Heart left ventricle (tissue), 13 donors: ENCODE measurements at regions not wholly inside any gene's neighbourhood (a gene's known extent, or its start where the extent isn't known, plus 50 kb on each side); places are given as distances from the start of the nearest gene placed in this dataset.

Source experiments
- POLR2A ChIP-seq, 2 donors: fragments of 450-650 bp; IDR thresholded peaks; one replicate each; pipeline ENCODE4 v1.6.1; 2017; ENCODE audit warnings: antibody characterized with exemption in 2 of 2, mild to moderate bottlenecking in 2 of 2, moderate library complexity in 2 of 2
- TF ChIP-seq, protein P1 (sequence below), 12 donors: fragments of 200-600 bp; sonication (generic) in 4 of 12; IDR thresholded peaks; one replicate each; pipeline versions ENCODE4 v1.5.0 to v1.8.0; 2018 to 2022; ENCODE audit warnings: antibody characterized with exemption in 12 of 12, mild to moderate bottlenecking in 5 of 12
- donor health status: ischemic (EF 13 %, LVEDD 7.1; RV severe dilation, severe dysfunction).
- donor health status: DM: no; HTN: yes; CAD: no.
- donor health status: DM: no; HTN: no; CAD: no.
- donor health status: ischemic (EF 25% LVEDD 6.9; RV normal size, moderate dysfunction).
- donor health status: ischemic (EF 25% LVEDD 5.7; RV mildly dilated, moderate dysfunction).
- donor health status: ischemic (EF 35%, LVEDD 5.7; RV mildly dilated, moderate dysfunction).
- donor health status: nonischemic (EF 11% LVEDD 7.7; RV severe dilation, severe dysfunction).
- donor health status: DM: yes; HTN: yes; CAD: no.
- donor health status: PGD.
- donor health status: ischemic (EF 29% LVEDD 5.4; RV normal size, mild dysfunction).
- donor health status: nonischemic (EF 23%, LVEDD 6.1; RV moderate dilation, normal function).

DNA sequence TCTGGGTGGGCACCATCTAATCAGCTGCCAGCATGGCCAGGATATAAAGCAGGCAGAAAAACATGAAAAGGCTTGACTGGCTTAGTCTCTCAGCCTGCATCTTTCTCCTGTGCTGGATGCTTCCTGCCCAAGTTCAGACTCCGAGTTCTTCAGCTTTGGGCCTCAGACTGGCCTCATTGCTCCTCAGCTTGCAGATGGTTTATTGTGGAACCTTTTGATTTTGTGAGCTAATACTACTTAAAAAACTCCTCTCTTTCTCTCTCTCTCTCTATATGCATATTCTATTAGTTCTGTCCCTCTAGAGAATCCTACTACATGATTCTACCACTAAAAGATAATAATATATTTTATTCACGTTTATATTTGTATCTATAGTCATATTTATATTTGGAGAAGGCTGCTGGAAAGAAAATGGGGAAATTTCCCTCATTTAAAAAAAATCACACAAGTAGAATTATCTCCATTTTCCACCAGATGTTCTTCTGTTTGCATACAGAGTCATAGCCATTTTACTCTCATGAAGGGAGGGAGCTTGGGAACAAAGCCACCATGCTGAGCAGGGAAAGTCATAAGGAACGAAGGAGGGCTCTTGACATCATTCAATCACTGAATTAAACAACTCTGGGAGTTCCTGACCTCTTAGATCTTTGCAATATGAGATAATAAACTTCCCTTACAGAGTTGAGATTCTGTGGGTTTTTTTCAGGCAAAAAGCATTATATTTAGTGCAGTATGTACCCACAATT is 1137.4 kb upstream of the CDH18 start:
- no peak for TF ChIP-seq POLR2A (IDR thresholded peaks at IDR 0.05)
- TF ChIP-seq, protein P1, sequence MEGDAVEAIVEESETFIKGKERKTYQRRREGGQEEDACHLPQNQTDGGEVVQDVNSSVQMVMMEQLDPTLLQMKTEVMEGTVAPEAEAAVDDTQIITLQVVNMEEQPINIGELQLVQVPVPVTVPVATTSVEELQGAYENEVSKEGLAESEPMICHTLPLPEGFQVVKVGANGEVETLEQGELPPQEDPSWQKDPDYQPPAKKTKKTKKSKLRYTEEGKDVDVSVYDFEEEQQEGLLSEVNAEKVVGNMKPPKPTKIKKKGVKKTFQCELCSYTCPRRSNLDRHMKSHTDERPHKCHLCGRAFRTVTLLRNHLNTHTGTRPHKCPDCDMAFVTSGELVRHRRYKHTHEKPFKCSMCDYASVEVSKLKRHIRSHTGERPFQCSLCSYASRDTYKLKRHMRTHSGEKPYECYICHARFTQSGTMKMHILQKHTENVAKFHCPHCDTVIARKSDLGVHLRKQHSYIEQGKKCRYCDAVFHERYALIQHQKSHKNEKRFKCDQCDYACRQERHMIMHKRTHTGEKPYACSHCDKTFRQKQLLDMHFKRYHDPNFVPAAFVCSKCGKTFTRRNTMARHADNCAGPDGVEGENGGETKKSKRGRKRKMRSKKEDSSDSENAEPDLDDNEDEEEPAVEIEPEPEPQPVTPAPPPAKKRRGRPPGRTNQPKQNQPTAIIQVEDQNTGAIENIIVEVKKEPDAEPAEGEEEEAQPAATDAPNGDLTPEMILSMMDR (IDR thresholded peaks at IDR 0.05) = no peak
